NB4 (cell line): ENCODE measurements at regions not wholly inside any gene's neighbourhood (a gene's known extent, or its start where the extent isn't known, plus 50 kb on each side); places are given as distances from the start of the nearest gene placed in this dataset.
"Not testable (repeated sequence)": the region's sequence is repeated elsewhere in the genome, so short reads cannot be mapped to it uniquely, and the experiment has no call there.

Source experiments
- POLR2A ChIP-seq: IDR thresholded peaks from 2 replicates; pipeline ENCODE4 v1.6.1; 2011; ENCODE audit warnings: mild to moderate bottlenecking; ENCODE audit not compliant: insufficient read length; ENCODE audit errors: extremely low read depth
- TF ChIP-seq, protein P1 (sequence below): IDR thresholded peaks from one replicate; pipeline ENCODE4 v1.5.1; 2012; ENCODE audit warnings: low read depth, low read length

DNA sequence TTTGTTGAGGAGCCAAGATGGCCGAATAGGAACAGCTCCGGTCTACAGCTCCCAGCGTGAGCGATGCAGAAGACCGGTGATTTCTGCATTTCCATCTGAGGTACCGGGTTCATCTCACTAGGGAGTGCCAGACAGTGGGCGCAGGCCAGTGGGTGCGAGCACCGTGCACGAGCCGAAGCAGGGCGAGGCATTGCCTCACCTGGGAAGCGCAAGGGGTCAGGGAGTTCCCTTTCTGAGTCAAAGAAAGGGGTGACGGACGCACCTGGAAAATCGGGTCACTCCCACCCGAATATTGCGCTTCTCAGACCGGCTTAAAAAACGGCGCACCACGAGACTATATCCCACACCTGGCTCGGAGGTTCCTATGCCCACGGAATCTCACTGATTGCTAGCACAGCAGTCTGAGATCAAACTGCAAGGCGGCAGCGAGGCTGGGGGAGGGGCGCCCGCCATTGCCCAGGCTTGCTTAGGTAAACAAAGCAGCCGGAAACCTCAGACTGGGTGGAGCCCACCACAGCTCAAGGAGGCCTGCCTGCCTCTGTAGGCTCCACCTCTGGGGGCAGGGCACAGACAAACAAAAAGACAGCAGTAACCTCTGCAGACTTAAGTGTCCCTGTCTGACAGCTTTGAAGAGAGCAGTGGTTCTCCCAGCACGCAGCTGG lies 417.7 kb upstream of the POU3F2 start:
- TF ChIP-seq POLR2A, result not testable (repeated sequence)
- TF ChIP-seq, protein P1, sequence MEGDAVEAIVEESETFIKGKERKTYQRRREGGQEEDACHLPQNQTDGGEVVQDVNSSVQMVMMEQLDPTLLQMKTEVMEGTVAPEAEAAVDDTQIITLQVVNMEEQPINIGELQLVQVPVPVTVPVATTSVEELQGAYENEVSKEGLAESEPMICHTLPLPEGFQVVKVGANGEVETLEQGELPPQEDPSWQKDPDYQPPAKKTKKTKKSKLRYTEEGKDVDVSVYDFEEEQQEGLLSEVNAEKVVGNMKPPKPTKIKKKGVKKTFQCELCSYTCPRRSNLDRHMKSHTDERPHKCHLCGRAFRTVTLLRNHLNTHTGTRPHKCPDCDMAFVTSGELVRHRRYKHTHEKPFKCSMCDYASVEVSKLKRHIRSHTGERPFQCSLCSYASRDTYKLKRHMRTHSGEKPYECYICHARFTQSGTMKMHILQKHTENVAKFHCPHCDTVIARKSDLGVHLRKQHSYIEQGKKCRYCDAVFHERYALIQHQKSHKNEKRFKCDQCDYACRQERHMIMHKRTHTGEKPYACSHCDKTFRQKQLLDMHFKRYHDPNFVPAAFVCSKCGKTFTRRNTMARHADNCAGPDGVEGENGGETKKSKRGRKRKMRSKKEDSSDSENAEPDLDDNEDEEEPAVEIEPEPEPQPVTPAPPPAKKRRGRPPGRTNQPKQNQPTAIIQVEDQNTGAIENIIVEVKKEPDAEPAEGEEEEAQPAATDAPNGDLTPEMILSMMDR, result not testable (repeated sequence)
